Tibial nerve (tissue), 4 donors: ENCODE measurements at regions not wholly inside any gene's neighbourhood (a gene's known extent, or its start where the extent isn't known, plus 50 kb on each side); places are given as distances from the start of the nearest gene placed in this dataset.
"Not testable (repeated sequence)": the region's sequence is repeated elsewhere in the genome, so short reads cannot be mapped to it uniquely, and the experiment has no call there.

Source experiments
- CTCF ChIP-seq, 5 experiments: fragments of 200-600 bp in 3 of 5; fragments of 450-650 bp in 2 of 5; sonication (generic) in 3 of 5; IDR thresholded peaks; one replicate each; pipeline ENCODE4 v1.5.1; 2016 to 2019; ENCODE audit warnings: antibody characterized with exemption in 5 of 5, mild to moderate bottlenecking in 3 of 5, moderate library complexity in 2 of 5
- EP300 ChIP-seq, 2 donors: sonication (generic); formaldehyde crosslinking; IDR thresholded peaks; one replicate each; pipeline ENCODE4 v1.6.1; 2017; ENCODE audit warnings: antibody characterized with exemption in 2 of 2, mild to moderate bottlenecking in 1 of 2
- POLR2A ChIP-seq, 2 donors: fragments of 450-650 bp; IDR thresholded peaks; one replicate each; pipeline ENCODE4 v1.6.1; 2017; ENCODE audit warnings: antibody characterized with exemption in 2 of 2, mild to moderate bottlenecking in 2 of 2, moderate library complexity in 2 of 2

DNA sequence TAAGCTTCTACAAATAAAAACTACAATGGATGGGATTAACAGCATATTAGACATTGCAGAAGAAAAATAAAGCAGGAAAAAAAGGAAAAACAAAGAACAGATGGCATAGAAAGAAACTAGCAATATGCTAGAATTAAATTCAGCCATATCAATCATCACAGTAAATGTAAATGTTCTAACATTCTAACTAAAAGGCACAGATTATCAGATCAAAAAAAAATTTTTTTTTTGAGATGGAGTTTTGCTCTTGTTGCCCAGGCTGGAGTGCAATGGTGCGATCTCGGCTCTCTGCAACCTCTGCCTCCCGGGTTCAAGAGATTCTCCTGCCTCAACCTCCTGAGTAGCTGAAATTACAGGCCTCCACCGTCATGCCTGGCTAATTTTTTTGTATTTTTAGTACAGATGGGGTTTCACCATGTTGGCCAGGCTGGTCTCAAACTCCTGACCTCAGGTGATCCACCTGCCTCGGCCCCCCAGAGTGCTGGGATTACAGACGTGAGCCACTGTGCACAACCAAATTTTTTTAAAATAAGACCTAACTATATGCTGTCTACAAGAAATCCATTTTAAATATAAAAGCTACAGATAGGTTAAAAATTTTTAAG is 50.7 kb upstream of the GATA2 start:
- TF ChIP-seq CTCF, POLR2A, EP300 (IDR thresholded peaks at IDR 0.05): not testable (repeated sequence)
